HG03060 (cell line): ENCODE measurements at regions not wholly inside any gene's neighbourhood (a gene's known extent, or its start where the extent isn't known, plus 50 kb on each side); places are given as distances from the start of the nearest gene placed in this dataset.
"Not testable (repeated sequence)": the region's sequence is repeated elsewhere in the genome, so short reads cannot be mapped to it uniquely, and the experiment has no call there.

Experiments used
- ATAC-seq: cut with Tn5 transposase; IDR thresholded peaks from one replicate; pipeline ENCODE4 v1.9.1; 2021; ENCODE audit warnings: low read depth, moderate number of reproducible peaks; ENCODE audit not compliant: unreplicated experiment

DNA sequence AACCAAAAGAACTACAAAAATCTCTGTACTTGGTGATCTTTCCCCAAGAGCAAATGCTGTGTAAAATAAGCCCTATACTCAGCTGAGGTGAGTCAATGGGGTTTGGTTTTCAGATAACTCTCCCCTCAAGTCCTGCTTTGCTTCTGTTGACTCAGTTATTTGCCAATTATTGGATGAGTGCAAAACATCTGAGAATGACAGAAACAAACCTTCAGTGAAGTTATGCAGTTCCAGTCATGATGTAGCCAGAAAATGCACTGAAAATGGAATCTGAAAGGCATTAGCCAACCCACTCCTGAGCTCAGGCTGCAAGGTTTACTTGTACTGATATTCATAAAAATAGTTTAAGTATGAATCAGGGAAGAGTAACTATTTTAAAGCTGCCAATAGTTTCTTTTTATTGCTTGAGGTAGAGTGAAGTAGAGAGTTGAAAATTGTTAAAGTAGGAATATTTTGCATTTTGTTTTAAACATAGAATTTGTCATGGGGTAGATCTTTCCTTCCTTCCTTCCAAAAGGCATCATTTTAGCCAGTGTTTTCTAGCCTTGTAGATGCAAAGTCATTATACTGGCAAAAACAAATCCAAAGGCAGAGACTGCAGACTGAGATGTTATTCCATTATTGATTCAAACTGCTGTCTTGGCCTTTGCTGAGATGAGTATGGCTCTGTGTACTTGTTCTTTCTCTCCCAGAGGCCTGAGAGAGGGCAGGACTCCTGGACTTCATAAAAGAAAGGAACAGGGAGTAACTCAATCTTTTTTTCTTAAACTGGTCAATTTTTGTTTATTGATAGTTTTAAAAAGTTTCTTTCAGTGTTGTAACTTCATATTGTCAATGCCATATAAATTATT, 215.3 kb downstream of the RND3 start:
- ATAC-seq: no peak

- ATAC-seq: no peak
Measured at GRCh38 chr2:150267651-150268415, 219.6 kb downstream of the RND3 start.

- ATAC-seq: no peak
Measured at GRCh38 chr2:150266931-150267330, 220.5 kb downstream of the RND3 start.

- ATAC-seq: no peak
Measured at GRCh38 chr2:150264442-150264841, 223.0 kb downstream of the RND3 start.

GRCh38 chr2:150261691-150262090, 225.8 kb downstream of the RND3 start:
- no peak for ATAC-seq

- ATAC-seq: no peak
Measured at GRCh38 chr2:150260636-150261035, 226.8 kb downstream of the RND3 start.

DNA sequence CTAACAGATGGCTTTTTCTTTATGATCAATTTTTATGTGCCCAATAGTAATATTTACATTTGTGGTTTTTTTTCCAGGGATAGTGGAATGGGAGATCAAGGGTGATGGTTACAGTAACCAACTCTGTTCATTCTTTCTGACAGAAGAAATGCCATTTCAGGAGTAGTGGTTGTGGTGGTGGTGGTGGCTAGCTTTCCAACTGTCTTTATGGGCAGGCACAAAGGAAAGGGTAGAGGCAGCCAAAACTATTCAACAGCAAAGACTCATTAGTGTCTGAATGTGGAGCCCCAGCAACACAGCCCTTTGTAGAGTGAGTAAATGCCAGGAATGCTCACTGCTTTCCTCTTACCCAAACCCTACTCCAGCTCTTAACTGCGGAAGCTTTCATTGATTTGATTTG, 227.7 kb downstream of the RND3 start:
- ATAC-seq: no peak

GRCh38 chr2:150258781-150259307, 228.6 kb downstream of the RND3 start:
- ATAC-seq: no peak

DNA sequence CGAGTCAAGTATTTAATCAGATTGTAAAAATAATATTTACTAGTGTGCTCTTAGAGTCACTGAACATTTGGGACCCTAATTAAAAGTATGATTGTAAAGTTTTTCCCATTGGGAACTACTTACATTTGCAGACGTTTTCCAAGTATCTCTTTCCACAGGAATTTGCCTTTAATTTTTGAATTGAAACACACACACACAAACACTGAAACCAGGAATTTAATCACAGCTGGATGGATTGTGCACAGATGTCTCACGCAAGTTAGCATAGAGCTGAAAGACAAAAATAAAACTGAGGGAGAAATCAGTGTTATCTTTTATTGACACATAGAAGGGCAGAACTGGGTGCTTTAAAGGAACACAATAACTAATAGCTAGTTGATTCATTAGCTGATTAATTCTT, 230.7 kb downstream of the RND3 start:
- ATAC-seq: no peak

- no peak for ATAC-seq
Measured at GRCh38 chr2:150255528-150255927, 231.9 kb downstream of the RND3 start.

GRCh38 chr2:150249735-150250134, 237.7 kb downstream of the RND3 start:
- ATAC-seq: not testable (repeated sequence)

DNA sequence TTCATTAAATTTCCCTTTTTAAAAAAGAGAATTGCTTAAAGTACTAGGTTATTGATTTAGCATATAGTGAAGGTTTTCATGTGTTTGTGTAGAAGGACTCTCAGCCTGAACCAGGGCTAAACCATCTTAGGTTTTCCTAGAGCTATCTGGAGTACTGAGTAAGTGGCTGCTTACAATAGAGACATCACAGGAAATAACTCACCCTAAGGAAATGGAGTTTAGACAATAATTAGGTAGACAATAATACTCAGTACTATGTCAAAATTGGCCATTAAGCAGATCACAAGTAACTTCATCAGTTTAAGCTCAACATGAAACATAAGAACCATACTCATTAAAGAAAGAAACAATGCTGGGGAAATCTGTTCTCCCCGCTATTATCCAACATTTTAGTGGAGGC, 240.0 kb downstream of the RND3 start:
- no peak for ATAC-seq

DNA sequence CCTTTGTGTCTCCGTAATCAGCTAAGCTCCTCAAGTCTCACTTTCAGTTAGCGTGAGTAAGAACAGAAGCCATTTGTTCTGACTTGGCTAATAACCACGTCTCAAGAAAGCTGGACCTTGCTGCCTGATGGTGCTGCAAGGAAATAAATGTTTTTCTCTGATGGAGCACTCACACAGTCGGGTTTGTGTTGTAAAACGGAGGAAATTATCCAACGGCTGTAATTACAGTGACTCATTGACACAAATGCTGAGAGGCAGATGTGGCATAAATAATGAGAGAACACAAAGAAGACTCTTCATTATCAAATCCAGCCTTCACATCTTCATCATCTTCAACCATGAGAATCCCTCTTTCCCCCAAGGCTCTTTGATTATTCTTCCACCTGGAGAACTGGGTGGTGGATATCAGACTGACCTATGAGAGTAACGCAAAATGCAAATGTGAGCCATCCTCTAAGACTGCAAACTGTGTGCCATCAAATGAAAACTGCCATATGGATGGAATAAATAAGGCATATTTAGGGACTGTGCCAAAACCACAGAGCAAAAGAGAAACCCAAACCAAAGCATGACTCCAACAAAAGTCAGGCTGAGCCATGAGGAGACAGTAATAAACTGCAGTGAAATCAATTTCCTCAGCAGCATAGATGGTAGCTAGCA, 252.6 kb downstream of the RND3 start:
- no peak for ATAC-seq

DNA sequence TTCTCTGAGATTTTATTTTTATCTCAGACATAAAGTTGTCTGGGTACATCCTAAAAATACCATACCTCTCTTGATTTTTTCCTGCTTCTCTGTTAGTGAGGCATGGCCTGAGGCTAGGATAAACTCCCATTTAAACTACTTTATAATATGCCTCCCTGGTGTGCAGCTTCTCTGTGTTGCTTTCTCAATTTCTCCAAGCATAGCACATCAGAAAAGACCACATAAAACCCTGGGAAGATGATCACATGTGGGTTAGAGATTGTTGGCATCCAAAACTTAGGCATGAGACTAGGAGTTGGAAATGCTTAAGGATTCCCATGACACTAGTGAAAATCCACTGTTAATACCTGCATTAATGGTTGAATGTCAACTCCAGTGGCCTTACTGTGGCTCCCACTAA, 254.6 kb downstream of the RND3 start:
- no peak for ATAC-seq

- no peak for ATAC-seq
Measured at GRCh38 chr2:150232321-150232720, 255.1 kb downstream of the RND3 start.

DNA sequence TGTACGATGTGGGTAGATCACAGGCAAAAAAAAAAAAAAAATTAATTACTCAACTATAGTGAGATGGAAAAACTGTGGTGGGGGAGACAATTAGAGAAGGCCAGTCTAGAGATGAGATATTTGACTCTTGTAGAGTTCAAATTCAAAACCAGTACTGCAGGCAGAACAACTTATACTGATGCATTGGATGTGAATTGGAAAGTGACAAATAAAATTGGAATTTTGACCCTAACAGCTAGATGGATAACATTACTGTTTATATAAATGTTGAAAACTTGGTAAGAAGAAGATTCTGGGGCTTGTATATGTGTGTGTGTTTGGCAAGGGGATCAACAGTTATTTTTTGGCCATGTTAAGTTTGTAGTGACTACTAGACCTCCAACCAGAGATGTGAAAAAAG, 256.9 kb downstream of the RND3 start:
- no peak for ATAC-seq

- ATAC-seq: no peak
Measured at GRCh38 chr2:150230004-150230403, 257.5 kb downstream of the RND3 start.

DNA sequence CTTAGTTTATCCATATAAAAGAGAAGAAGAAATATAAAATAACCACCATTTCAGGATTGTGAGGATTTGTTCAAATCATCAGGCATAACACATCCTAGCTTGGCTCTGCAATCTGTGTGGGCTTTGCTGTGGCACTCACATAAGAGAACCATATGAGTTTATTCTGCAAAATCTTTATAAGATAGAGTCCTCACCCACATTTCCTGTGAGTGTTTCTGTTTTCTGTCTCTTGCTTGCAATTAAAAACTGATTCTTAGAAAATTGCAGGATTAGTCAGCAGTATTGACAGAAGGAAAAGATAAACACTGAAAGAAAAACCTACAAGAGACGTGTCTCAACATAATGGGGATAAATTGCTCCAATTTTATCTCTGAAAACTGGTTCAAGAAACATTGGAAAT, 258.5 kb downstream of the RND3 start:
- ATAC-seq: no peak

- ATAC-seq: no peak
Measured at GRCh38 chr2:150225030-150225429, 262.4 kb downstream of the RND3 start.

DNA sequence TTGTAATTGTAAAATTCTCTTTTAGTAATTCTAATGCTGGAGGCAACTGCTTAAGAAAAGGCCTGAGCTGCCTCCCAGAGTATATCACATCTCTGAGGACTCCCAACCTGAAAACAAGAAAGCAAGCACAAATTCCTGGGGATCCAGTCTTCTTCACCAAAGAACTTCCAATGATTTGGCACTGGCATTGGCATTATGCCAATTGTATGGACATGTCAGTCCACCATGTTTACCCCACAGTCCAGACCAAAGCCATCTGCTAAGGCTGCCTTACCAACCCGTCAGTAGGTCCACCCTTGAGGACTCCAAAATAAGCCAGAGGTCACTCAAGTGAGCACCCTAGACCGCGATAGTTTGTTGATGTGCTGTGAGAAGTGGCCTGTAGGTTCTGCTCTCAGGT, 263.1 kb downstream of the RND3 start:
- ATAC-seq: no peak

DNA sequence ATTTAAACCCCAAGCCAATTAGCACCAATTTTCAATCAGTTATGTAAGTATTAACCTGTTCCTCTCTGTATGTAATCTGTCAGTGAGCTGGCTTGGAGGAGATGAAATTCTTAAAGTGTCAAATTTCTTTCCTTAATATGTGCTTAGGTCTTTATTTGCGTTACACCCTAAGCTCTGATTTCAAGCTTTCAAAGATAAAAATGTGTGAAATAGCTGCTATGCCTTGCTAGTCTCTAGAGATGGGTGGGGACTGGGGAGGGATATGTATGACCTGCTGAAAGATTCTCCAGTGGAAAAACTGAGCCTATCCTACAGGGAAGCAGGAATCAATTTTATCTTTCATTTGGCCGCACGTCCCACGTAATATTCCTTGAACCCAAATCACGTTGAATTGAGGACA, 264.5 kb downstream of the RND3 start:
- no peak for ATAC-seq
